HepG2 (cell line): ENCODE measurements at regions not wholly inside any gene's neighbourhood (a gene's known extent, or its start where the extent isn't known, plus 50 kb on each side); places are given as distances from the start of the nearest gene placed in this dataset.
"Not testable (repeated sequence)": the region's sequence is repeated elsewhere in the genome, so short reads cannot be mapped to it uniquely, and the experiment has no call there.

Experiments
- ATAC-seq: fragments of 200-7000 bp; cut with Tn5 transposase; 3 replicates; pipeline ENCODE4 v1.9.1; 2020; ENCODE audit warnings: mild to moderate bottlenecking, moderate library complexity
- BruUV-seq: library from RNA; stranded (reverse); fragments of 400-500 nt; replicated peaks from 2 replicates; lab custom pipeline; 2021; lab: Mats Ljungman, UMichigan
- CTCF ChIA-PET: fragments of 300-600 bp; formaldehyde crosslinking; extraction: SDS; loops from one replicate; lab custom pipeline; 2021; ENCODE audit warnings: low total read pairs, inconsistent platforms, low intra/inter-chr PET ratio; lab: Yijun Ruan, JAX
- POLR2A ChIA-PET: fragments of 350-600 bp; sonication (Branson Sonifier 250); formaldehyde crosslinking; loops from one replicate; lab custom pipeline; 2020; ENCODE audit warnings: antibody characterized with exemption, inconsistent platforms; lab: Yijun Ruan, JAX
- DNase-seq: peaks from one replicate; pipeline ENCODE4 v3.0.0-alpha.2; 2015; ENCODE audit warnings: low spot score
- FAIRE-seq: peaks from 3 replicates; lab custom pipeline; 2011; peaks lifted over from hg19 to GRCh38; lab: Jason Lieb, UNC
- H2AFZ ChIP-seq: one replicate; pipeline ENCODE4 v1.6.1; 2011; ENCODE audit warnings: low read length, inconsistent platforms
- H3K27ac ChIP-seq: fragments of 300-600 bp; 3 replicates; pipeline ENCODE4 v1.8.0; 2011; ENCODE audit warnings: mixed run types, mild to moderate bottlenecking, mixed read lengths, low read length, inconsistent platforms; ENCODE audit not compliant: insufficient read depth; ENCODE audit errors: extremely low read length
- H3K27me3 ChIP-seq, 2 experiments: fragments of 200-600 bp in 1 of 2; 2 replicates in 1 of 2; 3 replicates in 1 of 2; pipeline versions ENCODE4 v1.6.0 to v1.8.0; 2011; ENCODE audit warnings: low read length in 2 of 2, mild to moderate bottlenecking in 2 of 2, moderate library complexity in 2 of 2, inconsistent platforms in 1 of 2; ENCODE audit not compliant: insufficient read depth in 2 of 2, control insufficient read depth in 1 of 2
- H3K36me3 ChIP-seq, 2 experiments: fragments of 200-600 bp in 1 of 2; replicated peaks in 1 of 2; 2 replicates in 1 of 2; 3 replicates in 1 of 2; pipeline versions ENCODE4 v1.5.1 to v1.8.0; 2011; ENCODE audit warnings: low read length in 2 of 2, inconsistent platforms in 1 of 2; ENCODE audit not compliant: insufficient read depth in 2 of 2, control insufficient read depth in 1 of 2
- H3K4me1 ChIP-seq: 2 replicates; pipeline ENCODE4 v1.5.1; 2012; ENCODE audit warnings: low read length, inconsistent platforms; ENCODE audit not compliant: insufficient read depth
- H3K4me2 ChIP-seq: 2 replicates; pipeline ENCODE4 v1.6.0; 2011; ENCODE audit warnings: low read depth, low read length, inconsistent platforms
- H3K4me3 ChIP-seq, 3 experiments: fragments of 200-600 bp in 1 of 3; sonication (generic), shearing (Covaris generic) in 1 of 3; replicated peaks in 1 of 3; 2 replicates each; pipeline ENCODE4 v1.5.1; 2011 to 2016; ENCODE audit warnings: low read length in 3 of 3, inconsistent platforms in 2 of 3, low read depth in 2 of 3, mild to moderate bottlenecking in 2 of 3, control low read depth in 1 of 3, mixed read lengths in 1 of 3; ENCODE audit not compliant: insufficient read depth in 1 of 3
- H3K79me2 ChIP-seq: one replicate; pipeline ENCODE4 v1.6.1; 2011; ENCODE audit warnings: low read length, inconsistent platforms; ENCODE audit not compliant: insufficient read depth
- H3K9ac ChIP-seq: 2 replicates; pipeline ENCODE4 v1.6.0; 2011; ENCODE audit warnings: mild to moderate bottlenecking, low read depth, low read length, inconsistent platforms; ENCODE audit not compliant: insufficient read depth
- H3K9me3 ChIP-seq: 2 replicates; pipeline ENCODE4 v1.5.1; 2012; ENCODE audit warnings: mild to moderate bottlenecking, low read length
- H4K20me1 ChIP-seq: 2 replicates; pipeline ENCODE4 v1.6.0; 2011; ENCODE audit warnings: inconsistent platforms, mild to moderate bottlenecking, low read length, moderate library complexity; ENCODE audit not compliant: insufficient read depth
- ATM ChIP-seq: fragments of 450-650 bp; IDR thresholded peaks from 2 replicates; pipeline ENCODE4 v1.7.1; 2017; ENCODE audit warnings: mild to moderate bottlenecking, borderline replicate concordance
- DPF2 ChIP-seq: sonication (generic); formaldehyde crosslinking; IDR thresholded peaks from 2 replicates; pipeline ENCODE4 v1.4.0; 2020; ENCODE audit warnings: mild to moderate bottlenecking, low read depth, missing genetic modification reagents, borderline replicate concordance
- GLI4 ChIP-seq: sonication (generic); formaldehyde crosslinking; IDR thresholded peaks from 2 replicates; pipeline ENCODE4 v1.5.1; 2020; ENCODE audit warnings: missing genetic modification reagents, mild to moderate bottlenecking, moderate library complexity, borderline replicate concordance
- HOXD1 ChIP-seq: sonication (generic); formaldehyde crosslinking; IDR thresholded peaks from 2 replicates; pipeline ENCODE4 v1.5.0; 2020; ENCODE audit warnings: missing genetic modification reagents
- MNT ChIP-seq: fragments of 450-650 bp; IDR thresholded peaks from 2 replicates; pipeline ENCODE4 v1.6.1; 2016
- NAIF1 ChIP-seq: sonication (generic); formaldehyde crosslinking; IDR thresholded peaks from 2 replicates; pipeline ENCODE4 v1.5.0; 2020; ENCODE audit warnings: mild to moderate bottlenecking, missing genetic modification reagents, borderline replicate concordance
- NFYB ChIP-seq: sonication (generic); formaldehyde crosslinking; IDR thresholded peaks from 2 replicates; pipeline ENCODE4 v1.4.0; 2020; ENCODE audit warnings: missing genetic modification reagents
- PCBP1 ChIP-seq: fragments of 200-400 bp; formaldehyde crosslinking; IDR thresholded peaks from 2 replicates; pipeline ENCODE4 v1.6.1; 2017; ENCODE audit warnings: mild to moderate bottlenecking, low read depth, low read length, borderline replicate concordance
- ZFAT ChIP-seq: sonication (generic); formaldehyde crosslinking; conservative IDR thresholded peaks from 2 replicates; pipeline ENCODE4 v1.8.1; 2023; ENCODE audit warnings: missing genetic modification reagents, inconsistent platforms
- ZNF468 ChIP-seq: sonication (generic); formaldehyde crosslinking; IDR thresholded peaks from 2 replicates; pipeline ENCODE4 v1.8.0; 2022; ENCODE audit warnings: mild to moderate bottlenecking, moderate library complexity, missing genetic modification reagents
- ZNF607 ChIP-seq: sonication (generic); formaldehyde crosslinking; IDR thresholded peaks from 2 replicates; pipeline ENCODE4 v1.5.1; 2020; ENCODE audit warnings: missing genetic modification reagents, mild to moderate bottlenecking, borderline replicate concordance
- ZNF788 ChIP-seq: sonication (generic); formaldehyde crosslinking; IDR thresholded peaks from 2 replicates; pipeline ENCODE4 v1.5.0; 2020; ENCODE audit warnings: mild to moderate bottlenecking, missing genetic modification reagents, borderline replicate concordance
- WGBS: methylation state at CpG from one replicate; pipeline ENCODE4 v1.1.6; 2017; ENCODE audit warnings: low lambda C conversion rate; 5-methylcytosine and 5-hydroxymethylcytosine counted together
- in situ Hi-C: cut with HindIII; loops from 2 replicates; pipeline ENCODE4 v1.10.0; 2017; ENCODE audit warnings: low pct_unique_long_range_greater_than_20kb; ENCODE audit not compliant: extremely low pct_ligation_motif_present
- intact Hi-C: fragments of 100-400 bp; cut with micrococcal nuclease; formaldehyde crosslinking; loops from one replicate; pipeline ENCODE4 v1.10.0; 2022; ENCODE audit not compliant: unreplicated experiment
- TF ChIP-seq, protein P1 (sequence below): sonication (generic); formaldehyde crosslinking; IDR thresholded peaks from 2 replicates; pipeline ENCODE4 v1.4.0; 2020; ENCODE audit warnings: missing genetic modification reagents; ENCODE audit errors: not compliant biosample characterization
- TF ChIP-seq, protein P2 (sequence below): sonication (generic); formaldehyde crosslinking; IDR thresholded peaks from 2 replicates; pipeline ENCODE4 v1.5.0; 2020; ENCODE audit warnings: mild to moderate bottlenecking, missing genetic modification reagents

- TF ChIP-seq, protein P1, sequence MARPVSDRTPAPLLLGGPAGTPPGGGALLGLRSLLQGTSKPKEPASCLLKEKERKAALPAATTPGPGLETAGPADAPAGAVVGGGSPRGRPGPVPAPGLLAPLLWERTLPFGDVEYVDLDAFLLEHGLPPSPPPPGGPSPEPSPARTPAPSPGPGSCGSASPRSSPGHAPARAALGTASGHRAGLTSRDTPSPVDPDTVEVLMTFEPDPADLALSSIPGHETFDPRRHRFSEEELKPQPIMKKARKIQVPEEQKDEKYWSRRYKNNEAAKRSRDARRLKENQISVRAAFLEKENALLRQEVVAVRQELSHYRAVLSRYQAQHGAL (CRISPR knock-in tag) = no peak
- no peak for TF ChIP-seq PCBP1
- TF ChIP-seq NFYB (CRISPR knock-in tag) = no peak
- no peak for TF ChIP-seq MNT
- TF ChIP-seq GLI4 (CRISPR knock-in tag) = no peak
Observed at GRCh38 chr2:75431763-75432162, 129.0 kb downstream of the EVA1A start (continued).

- CTCF ChIA-PET = no interaction called here
- DNase-seq (no peak), ATAC-seq (no peak)
- no peak overlapping the region for H3K9ac ChIP-seq
- H3K27ac ChIP-seq = no peak overlapping the region
- POLR2A ChIA-PET = interaction anchor here (0.6 kb wide), 1 partner anchor 160 kb away, joined by 3 read pairs; no protein-coding TSS in a partner anchor
- 85% methylated on average over 1 of the region's 1 CpG for WGBS
- no peaks in the 10 kb centered on the region for H4K20me1 ChIP-seq
- H3K9me3 ChIP-seq = no peaks in the 10 kb centered on the region
- H3K4me2 ChIP-seq = no peak overlapping the region
- H3K27me3 ChIP-seq = peaks cover 3 to 12% of the 10 kb centered on the region in 2 experiments; a peak in 3 of 5 replicates
- no peak overlapping the region for H2AFZ ChIP-seq
- intact Hi-C loops = no loop called here
- no TSS peak for BruUV-seq
- H3K4me3 ChIP-seq = no peak overlapping the region
- H3K36me3 ChIP-seq = no peaks in the 10 kb centered on the region
- H3K4me1 ChIP-seq = no peaks in the 10 kb centered on the region
- no peak for TF ChIP-seq ZNF607 (CRISPR knock-in tag)
- TF ChIP-seq ATM = no peak
- no peak for TF ChIP-seq HOXD1 (CRISPR knock-in tag)
- TF ChIP-seq NAIF1 = no peak
- TF ChIP-seq, protein P2, sequence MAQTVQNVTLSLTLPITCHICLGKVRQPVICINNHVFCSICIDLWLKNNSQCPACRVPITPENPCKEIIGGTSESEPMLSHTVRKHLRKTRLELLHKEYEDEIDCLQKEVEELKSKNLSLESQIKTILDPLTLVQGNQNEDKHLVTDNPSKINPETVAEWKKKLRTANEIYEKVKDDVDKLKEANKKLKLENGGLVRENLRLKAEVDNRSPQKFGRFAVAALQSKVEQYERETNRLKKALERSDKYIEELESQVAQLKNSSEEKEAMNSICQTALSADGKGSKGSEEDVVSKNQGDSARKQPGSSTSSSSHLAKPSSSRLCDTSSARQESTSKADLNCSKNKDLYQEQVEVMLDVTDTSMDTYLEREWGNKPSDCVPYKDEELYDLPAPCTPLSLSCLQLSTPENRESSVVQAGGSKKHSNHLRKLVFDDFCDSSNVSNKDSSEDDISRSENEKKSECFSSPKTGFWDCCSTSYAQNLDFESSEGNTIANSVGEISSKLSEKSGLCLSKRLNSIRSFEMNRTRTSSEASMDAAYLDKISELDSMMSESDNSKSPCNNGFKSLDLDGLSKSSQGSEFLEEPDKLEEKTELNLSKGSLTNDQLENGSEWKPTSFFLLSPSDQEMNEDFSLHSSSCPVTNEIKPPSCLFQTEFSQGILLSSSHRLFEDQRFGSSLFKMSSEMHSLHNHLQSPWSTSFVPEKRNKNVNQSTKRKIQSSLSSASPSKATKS (CRISPR knock-in tag) = no peak
- TF ChIP-seq ZFAT (CRISPR knock-in tag) = no peak
- no peak for TF ChIP-seq ZNF788 (CRISPR knock-in tag)
- no peak for TF ChIP-seq DPF2
- no peak for TF ChIP-seq ZNF468 (CRISPR knock-in tag)
- TF ChIP-seq, all 625 proteins: peak for 0
- in situ Hi-C loops = no loop called here
- no peak for FAIRE-seq
- H3K79me2 ChIP-seq = no peaks in the 10 kb centered on the region
Observed at GRCh38 chr2:75431276-75431675, 129.5 kb downstream of the EVA1A start.

DNA sequence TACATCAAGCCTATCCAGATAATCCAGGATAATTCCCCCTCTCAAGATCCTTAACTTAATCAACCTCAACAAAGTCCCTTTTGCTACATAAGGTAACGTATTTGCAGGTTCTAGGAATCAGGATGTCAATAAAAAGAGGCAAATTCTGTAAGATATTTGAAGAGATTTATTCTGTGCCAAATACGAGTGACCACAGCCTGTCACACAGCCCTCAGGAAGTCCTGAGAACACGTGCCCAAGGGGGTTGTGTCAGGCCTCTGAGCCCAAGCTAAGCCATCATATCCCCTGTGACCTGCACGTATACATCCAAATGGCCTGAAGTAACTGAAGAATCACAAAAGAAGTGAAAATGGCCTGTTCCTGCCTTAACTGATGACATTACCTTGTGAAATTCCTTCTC is 130.3 kb downstream of the EVA1A start:
- FAIRE-seq, H2AFZ ChIP-seq, in situ Hi-C loops, DNase-seq, CTCF ChIA-PET, H4K20me1 ChIP-seq, H3K36me3 ChIP-seq, BruUV-seq, H3K9me3 ChIP-seq, H3K27ac ChIP-seq, H3K79me2 ChIP-seq, ATAC-seq, H3K4me1 ChIP-seq, H3K9ac ChIP-seq, H3K4me3 ChIP-seq, intact Hi-C loops, POLR2A ChIA-PET, H3K4me2 ChIP-seq: not testable (repeated sequence)
- peaks cover 3 to 12% of the 10 kb centered on the region in 2 experiments; a peak in 3 of 5 replicates for H3K27me3 ChIP-seq
- 20% methylated on average over 4 of the region's 4 CpGs for WGBS
